ENCODE measurements at regions not wholly inside any gene's neighbourhood (a gene's known extent, or its start where the extent isn't known, plus 50 kb on each side); places are given as distances from the start of the nearest gene placed in this dataset.
"Not testable (repeated sequence)": the region's sequence is repeated elsewhere in the genome, so short reads cannot be mapped to it uniquely, and the experiment has no call there.

- no peak for DNase-seq
Measured at GRCh38 chr3:110016235-110016815, 679.0 kb upstream of the DPPA4 start.

- no peak for DNase-seq
Measured at GRCh38 chr3:110017304-110017703, 680.0 kb upstream of the DPPA4 start.

GRCh38 chr3:110021659-110022058 is 684.3 kb upstream of the DPPA4 start:
- DNase-seq = no peak

- DNase-seq = not testable (repeated sequence)
Measured at GRCh38 chr3:110023022-110023421, 685.7 kb upstream of the DPPA4 start.

- DNase-seq = no peak
Measured at GRCh38 chr3:110026421-110026820, 689.1 kb upstream of the DPPA4 start.

- no peak for DNase-seq
Measured at GRCh38 chr3:110027446-110028080, 690.2 kb upstream of the DPPA4 start.

GRCh38 chr3:110031975-110032374 is 694.6 kb upstream of the DPPA4 start:
- DNase-seq = no peak

GRCh38 chr3:110059431-110059830 is 722.1 kb upstream of the DPPA4 start:
- DNase-seq = no peak

- DNase-seq = no peak
Measured at GRCh38 chr3:110062716-110063115, 725.4 kb upstream of the DPPA4 start.

- DNase-seq = no peak
Measured at GRCh38 chr3:110063178-110063577, 725.8 kb upstream of the DPPA4 start.

GRCh38 chr3:110066206-110066605 is 728.9 kb upstream of the DPPA4 start:
- DNase-seq = no peak

- no peak for DNase-seq
Measured at GRCh38 chr3:110067527-110067926, 730.2 kb upstream of the DPPA4 start.

GRCh38 chr3:110069761-110070160 is 732.4 kb upstream of the DPPA4 start:
- DNase-seq = no peak

- DNase-seq = no peak
Measured at GRCh38 chr3:110070161-110070916, 733.0 kb upstream of the DPPA4 start.

- no peak for DNase-seq
Measured at GRCh38 chr3:110074095-110074494, 736.7 kb upstream of the DPPA4 start.

GRCh38 chr3:110077093-110077492 is 739.7 kb upstream of the DPPA4 start:
- no peak for DNase-seq

GRCh38 chr3:110093411-110093810 is 756.1 kb upstream of the DPPA4 start:
- no peak for DNase-seq

- DNase-seq = no peak
Measured at GRCh38 chr3:110093812-110094401, 756.6 kb upstream of the DPPA4 start.

GRCh38 chr3:110099711-110100110 is 762.4 kb upstream of the DPPA4 start:
- no peak for DNase-seq

GRCh38 chr3:110101361-110101760 is 764.0 kb upstream of the DPPA4 start:
- DNase-seq = no peak

GRCh38 chr3:110106805-110107204 is 769.5 kb upstream of the DPPA4 start:
- no peak for DNase-seq

- no peak for DNase-seq
Measured at GRCh38 chr3:110123946-110124345, 786.6 kb upstream of the DPPA4 start.

- no peak for DNase-seq
Measured at GRCh38 chr3:110126065-110126464, 788.7 kb upstream of the DPPA4 start.

- DNase-seq = no peak
Measured at GRCh38 chr3:110133971-110134370, 796.6 kb upstream of the DPPA4 start.
